GM12864 (cell line): ENCODE measurements at regions not wholly inside any gene's neighbourhood (a gene's known extent, or its start where the extent isn't known, plus 50 kb on each side); places are given as distances from the start of the nearest gene placed in this dataset.
"Not testable (repeated sequence)": the region's sequence is repeated elsewhere in the genome, so short reads cannot be mapped to it uniquely, and the experiment has no call there.

ENCODE experiments used
- DNase-seq: peaks from one replicate; pipeline ENCODE4 v3.0.0-alpha.2; 2011; ENCODE audit warnings: low read depth
- H3K4me3 ChIP-seq: 2 replicates; pipeline ENCODE4 v1.5.1; 2011; ENCODE audit warnings: mild to moderate bottlenecking, low read depth, low read length, control low read depth
- CTCF ChIP-seq: IDR thresholded peaks from 2 replicates; pipeline ENCODE4 v1.5.1; 2011; ENCODE audit warnings: low read depth, mild to moderate bottlenecking, moderate library complexity, low read length, control low read depth, inconsistent platforms; ENCODE audit errors: missing control alignments

- H3K4me3 ChIP-seq, result no peak overlapping the region
- no peak for TF ChIP-seq CTCF
- no peak for DNase-seq
These were observed 313.8 kb downstream of the COL12A1 start for GRCh38 chr6:74892091-74892490.

GRCh38 chr6:74891349-74891831 is 314.5 kb downstream of the COL12A1 start:
- no peak for DNase-seq
- no peak for TF ChIP-seq CTCF
- no peak overlapping the region for H3K4me3 ChIP-seq

GRCh38 chr6:74889635-74890034 is 316.2 kb downstream of the COL12A1 start:
- no peak for DNase-seq
- TF ChIP-seq CTCF, result no peak
- no peak overlapping the region for H3K4me3 ChIP-seq

GRCh38 chr6:74888741-74889140 is 317.1 kb downstream of the COL12A1 start:
- not testable (repeated sequence) for DNase-seq, H3K4me3 ChIP-seq

- no peak for TF ChIP-seq CTCF
- DNase-seq, result no peak
- no peak overlapping the region for H3K4me3 ChIP-seq
These were observed 325.9 kb downstream of the COL12A1 start for GRCh38 chr6:74879976-74880375.

- no peak for DNase-seq
- H3K4me3 ChIP-seq, result no peak overlapping the region
- TF ChIP-seq CTCF, result no peak
These were observed 326.6 kb downstream of the COL12A1 start for GRCh38 chr6:74879234-74879633.

GRCh38 chr6:74875193-74875592 is 330.7 kb downstream of the COL12A1 start:
- DNase-seq, result no peak
- no peak overlapping the region for H3K4me3 ChIP-seq
- TF ChIP-seq CTCF, result no peak
